ENCODE measurements at regions not wholly inside any gene's neighbourhood (a gene's known extent, or its start where the extent isn't known, plus 50 kb on each side); places are given as distances from the start of the nearest gene placed in this dataset.

- TF ChIP-seq CTCF (conservative IDR thresholded peaks at IDR 0.05), result no peak
- TF ChIP-seq EZH2 (IDR thresholded peaks at IDR 0.05; ENCODE audit: low read depth), result no peak
Observed at GRCh38 chr6:90905351-90905750, 318.5 kb upstream of the MAP3K7 start.
